ENCODE measurements at regions not wholly inside any gene's neighbourhood (a gene's known extent, or its start where the extent isn't known, plus 50 kb on each side); places are given as distances from the start of the nearest gene placed in this dataset.
"Not testable (repeated sequence)": the region's sequence is repeated elsewhere in the genome, so short reads cannot be mapped to it uniquely, and the experiment has no call there.

- Histone ChIP-seq H3K36me3 (ENCODE audit: control insufficient read depth, insufficient read depth, low read length) (no peaks in the 10 kb centered on the region), H3K4me1 (ENCODE audit: control insufficient read depth, insufficient read depth, low read length) (peaks cover 7% of the 10 kb centered on the region; the same call in 1 of the 2 replicates), H3K27ac (ENCODE audit: low read depth, low read length) (no peak overlapping the region), H3K9me3 (ENCODE audit: control insufficient read depth, insufficient read depth, low read depth, low read length) (no peaks in the 10 kb centered on the region), H3K9ac (ENCODE audit: low read length) (no peak overlapping the region), H3K27me3 (ENCODE audit: control insufficient read depth, insufficient read depth, low read length) (no peaks in the 10 kb centered on the region), H3K4me3 (ENCODE audit: low read depth, low read length) (no peak overlapping the region)
These were observed 430.5 kb upstream of the PMFBP1 start for GRCh38 chr16:72602499-72602898.

GRCh38 chr16:72598696-72599095 is 426.7 kb upstream of the PMFBP1 start:
- Histone ChIP-seq H3K27ac (ENCODE audit: low read depth, low read length) (no peak overlapping the region), H3K4me1 (ENCODE audit: control insufficient read depth, insufficient read depth, low read length) (no peaks in the 10 kb centered on the region), H3K27me3 (ENCODE audit: control insufficient read depth, insufficient read depth, low read length) (no peaks in the 10 kb centered on the region), H3K9me3 (ENCODE audit: control insufficient read depth, insufficient read depth, low read depth, low read length) (no peaks in the 10 kb centered on the region), H3K36me3 (ENCODE audit: control insufficient read depth, insufficient read depth, low read length) (no peaks in the 10 kb centered on the region), H3K4me3 (ENCODE audit: low read depth, low read length) (no peak overlapping the region), H3K9ac (ENCODE audit: low read length) (no peak overlapping the region)

- Histone ChIP-seq H3K4me3 (ENCODE audit: low read depth, low read length) (no peak overlapping the region), H3K9ac (ENCODE audit: low read length) (no peak overlapping the region), H3K9me3 (ENCODE audit: control insufficient read depth, insufficient read depth, low read depth, low read length) (no peaks in the 10 kb centered on the region), H3K27me3 (ENCODE audit: control insufficient read depth, insufficient read depth, low read length) (no peaks in the 10 kb centered on the region), H3K36me3 (ENCODE audit: control insufficient read depth, insufficient read depth, low read length) (no peaks in the 10 kb centered on the region), H3K4me1 (ENCODE audit: control insufficient read depth, insufficient read depth, low read length) (no peaks in the 10 kb centered on the region; the same call in 1 of the 2 replicates), H3K27ac (ENCODE audit: low read depth, low read length) (no peak overlapping the region)
These were observed 426.0 kb upstream of the PMFBP1 start for GRCh38 chr16:72597938-72598337.

- no peak overlapping the region for H3K9ac ChIP-seq (ENCODE audit: low read length)
- no peak overlapping the region for H3K4me3 ChIP-seq (ENCODE audit: low read depth, low read length)
- H3K27ac ChIP-seq (ENCODE audit: low read depth, low read length), result no peak overlapping the region
- H3K9me3 ChIP-seq (ENCODE audit: control insufficient read depth, insufficient read depth, low read depth, low read length), result no peaks in the 10 kb centered on the region
- H3K36me3 ChIP-seq (ENCODE audit: control insufficient read depth, insufficient read depth, low read length), result no peaks in the 10 kb centered on the region
- no peaks in the 10 kb centered on the region for H3K27me3 ChIP-seq (ENCODE audit: control insufficient read depth, insufficient read depth, low read length)
- H3K4me1 ChIP-seq (ENCODE audit: control insufficient read depth, insufficient read depth, low read length), result no peaks in the 10 kb centered on the region; the same call in 1 of the 2 replicates
These were observed 424.4 kb upstream of the PMFBP1 start for GRCh38 chr16:72596373-72596772.

GRCh38 chr16:72590151-72590937 is 418.4 kb upstream of the PMFBP1 start:
- H3K27ac ChIP-seq (ENCODE audit: low read depth, low read length), result no peak overlapping the region
- H3K27me3 ChIP-seq (ENCODE audit: control insufficient read depth, insufficient read depth, low read length), result no peaks in the 10 kb centered on the region
- no peaks in the 10 kb centered on the region; the same call in 1 of the 2 replicates for H3K4me1 ChIP-seq (ENCODE audit: control insufficient read depth, insufficient read depth, low read length)
- H3K4me3 ChIP-seq (ENCODE audit: low read depth, low read length), result no peak overlapping the region
- no peaks in the 10 kb centered on the region for H3K36me3 ChIP-seq (ENCODE audit: control insufficient read depth, insufficient read depth, low read length)
- no peaks in the 10 kb centered on the region for H3K9me3 ChIP-seq (ENCODE audit: control insufficient read depth, insufficient read depth, low read depth, low read length)
- H3K9ac ChIP-seq (ENCODE audit: low read length), result no peak overlapping the region

- no peaks in the 10 kb centered on the region for H3K36me3 ChIP-seq (ENCODE audit: control insufficient read depth, insufficient read depth, low read length)
- no peaks in the 10 kb centered on the region for H3K27me3 ChIP-seq (ENCODE audit: control insufficient read depth, insufficient read depth, low read length)
- no peaks in the 10 kb centered on the region; the same call in 1 of the 2 replicates for H3K4me1 ChIP-seq (ENCODE audit: control insufficient read depth, insufficient read depth, low read length)
- no peak overlapping the region for H3K4me3 ChIP-seq (ENCODE audit: low read depth, low read length)
- H3K9ac ChIP-seq (ENCODE audit: low read length), result no peak overlapping the region
- no peak overlapping the region for H3K27ac ChIP-seq (ENCODE audit: low read depth, low read length)
- H3K9me3 ChIP-seq (ENCODE audit: control insufficient read depth, insufficient read depth, low read depth, low read length), result no peaks in the 10 kb centered on the region
These were observed 416.6 kb upstream of the PMFBP1 start for GRCh38 chr16:72588551-72588950.

GRCh38 chr16:72578061-72578460 is 406.1 kb upstream of the PMFBP1 start:
- H3K9ac ChIP-seq (ENCODE audit: low read length); H3K36me3 ChIP-seq (ENCODE audit: control insufficient read depth, insufficient read depth, low read length); H3K27ac ChIP-seq (ENCODE audit: low read depth, low read length); H3K4me1 ChIP-seq (ENCODE audit: control insufficient read depth, insufficient read depth, low read length); H3K4me3 ChIP-seq (ENCODE audit: low read depth, low read length); H3K27me3 ChIP-seq (ENCODE audit: control insufficient read depth, insufficient read depth, low read length): not testable (repeated sequence)
- H3K9me3 ChIP-seq (ENCODE audit: control insufficient read depth, insufficient read depth, low read depth, low read length), result peaks cover 10% of the 10 kb centered on the region

GRCh38 chr16:72576189-72576588 is 404.2 kb upstream of the PMFBP1 start:
- Histone ChIP-seq H3K4me3 (ENCODE audit: low read depth, low read length) (no peak overlapping the region), H3K27me3 (ENCODE audit: control insufficient read depth, insufficient read depth, low read length) (no peaks in the 10 kb centered on the region), H3K36me3 (ENCODE audit: control insufficient read depth, insufficient read depth, low read length) (no peaks in the 10 kb centered on the region), H3K9me3 (ENCODE audit: control insufficient read depth, insufficient read depth, low read depth, low read length) (peaks cover 8% of the 10 kb centered on the region), H3K9ac (ENCODE audit: low read length) (no peak overlapping the region), H3K27ac (ENCODE audit: low read depth, low read length) (no peak overlapping the region), H3K4me1 (ENCODE audit: control insufficient read depth, insufficient read depth, low read length) (no peaks in the 10 kb centered on the region)

- no peak overlapping the region for H3K27ac ChIP-seq (ENCODE audit: low read depth, low read length)
- H3K36me3 ChIP-seq (ENCODE audit: control insufficient read depth, insufficient read depth, low read length), result no peaks in the 10 kb centered on the region
- H3K27me3 ChIP-seq (ENCODE audit: control insufficient read depth, insufficient read depth, low read length), result no peaks in the 10 kb centered on the region
- H3K4me3 ChIP-seq (ENCODE audit: low read depth, low read length), result no peak overlapping the region
- no peak overlapping the region for H3K9ac ChIP-seq (ENCODE audit: low read length)
- H3K4me1 ChIP-seq (ENCODE audit: control insufficient read depth, insufficient read depth, low read length), result peaks cover 6% of the 10 kb centered on the region
- no peaks in the 10 kb centered on the region for H3K9me3 ChIP-seq (ENCODE audit: control insufficient read depth, insufficient read depth, low read depth, low read length)
These were observed 397.7 kb upstream of the PMFBP1 start for GRCh38 chr16:72569677-72570076.

GRCh38 chr16:72568502-72568901 is 396.5 kb upstream of the PMFBP1 start:
- Histone ChIP-seq H3K4me3 (ENCODE audit: low read depth, low read length) (no peak overlapping the region), H3K36me3 (ENCODE audit: control insufficient read depth, insufficient read depth, low read length) (no peaks in the 10 kb centered on the region), H3K9me3 (ENCODE audit: control insufficient read depth, insufficient read depth, low read depth, low read length) (no peaks in the 10 kb centered on the region), H3K4me1 (ENCODE audit: control insufficient read depth, insufficient read depth, low read length) (peaks cover 6% of the 10 kb centered on the region), H3K27me3 (ENCODE audit: control insufficient read depth, insufficient read depth, low read length) (no peaks in the 10 kb centered on the region), H3K27ac (ENCODE audit: low read depth, low read length) (no peak overlapping the region), H3K9ac (ENCODE audit: low read length) (no peak overlapping the region)

GRCh38 chr16:72566174-72566573 is 394.2 kb upstream of the PMFBP1 start:
- Histone ChIP-seq H3K9ac (ENCODE audit: low read length) (no peak overlapping the region), H3K9me3 (ENCODE audit: control insufficient read depth, insufficient read depth, low read depth, low read length) (no peaks in the 10 kb centered on the region), H3K27ac (ENCODE audit: low read depth, low read length) (no peak overlapping the region)

More at GRCh38 chr16:72566174-72566573, 394.2 kb upstream of the PMFBP1 start:
- Histone ChIP-seq H3K27me3 (ENCODE audit: control insufficient read depth, insufficient read depth, low read length) (no peaks in the 10 kb centered on the region), H3K4me3 (ENCODE audit: low read depth, low read length) (no peak overlapping the region), H3K4me1 (ENCODE audit: control insufficient read depth, insufficient read depth, low read length) (peaks cover 6% of the 10 kb centered on the region), H3K36me3 (ENCODE audit: control insufficient read depth, insufficient read depth, low read length) (no peaks in the 10 kb centered on the region)

Measured in HUES6 (cell line).